Fibroblast of villous mesenchyme (primary cell): ENCODE measurements at regions not wholly inside any gene's neighbourhood (a gene's known extent, or its start where the extent isn't known, plus 50 kb on each side); places are given as distances from the start of the nearest gene placed in this dataset.
A peak's percentile ranks its signal among the peaks of the same experiment; 100 is the strongest.
"Not testable (repeated sequence)": the region's sequence is repeated elsewhere in the genome, so short reads cannot be mapped to it uniquely, and the experiment has no call there.

Experiments
- DNase-seq: peaks from one replicate; pipeline ENCODE4 v3.0.0-alpha.2; 2010; ENCODE audit warnings: low read depth
- H3K4me3 ChIP-seq: 2 replicates; pipeline ENCODE4 v1.5.1; 2011; ENCODE audit warnings: low read depth, mild to moderate bottlenecking, low read length
- TF ChIP-seq, protein P1 (sequence below): IDR thresholded peaks from 2 replicates; pipeline ENCODE4 v1.5.1; 2012; ENCODE audit warnings: low read depth, mild to moderate bottlenecking, low read length; ENCODE audit not compliant: insufficient read depth

DNA sequence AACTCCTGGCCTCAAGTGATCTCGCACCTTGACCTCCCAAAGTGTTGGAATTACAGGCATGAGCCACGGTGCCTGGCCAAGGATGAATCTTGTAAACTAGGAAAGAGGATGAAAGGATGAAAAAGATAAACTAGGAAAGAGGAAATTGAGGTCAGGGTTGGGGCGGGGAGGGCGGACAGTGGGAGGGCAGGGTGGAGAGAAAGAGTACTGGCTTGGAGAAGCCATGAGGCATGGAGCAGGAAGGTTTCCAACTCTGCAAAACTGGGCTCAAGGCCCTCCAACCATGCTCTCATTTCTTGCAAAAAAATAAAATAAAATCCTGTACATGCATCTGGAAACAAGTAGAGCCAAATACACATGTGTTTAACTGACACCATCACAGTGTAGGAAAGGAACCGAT, 256.6 kb upstream of the SGK1 start:
- no peak overlapping the region for H3K4me3 ChIP-seq
- TF ChIP-seq, protein P1, sequence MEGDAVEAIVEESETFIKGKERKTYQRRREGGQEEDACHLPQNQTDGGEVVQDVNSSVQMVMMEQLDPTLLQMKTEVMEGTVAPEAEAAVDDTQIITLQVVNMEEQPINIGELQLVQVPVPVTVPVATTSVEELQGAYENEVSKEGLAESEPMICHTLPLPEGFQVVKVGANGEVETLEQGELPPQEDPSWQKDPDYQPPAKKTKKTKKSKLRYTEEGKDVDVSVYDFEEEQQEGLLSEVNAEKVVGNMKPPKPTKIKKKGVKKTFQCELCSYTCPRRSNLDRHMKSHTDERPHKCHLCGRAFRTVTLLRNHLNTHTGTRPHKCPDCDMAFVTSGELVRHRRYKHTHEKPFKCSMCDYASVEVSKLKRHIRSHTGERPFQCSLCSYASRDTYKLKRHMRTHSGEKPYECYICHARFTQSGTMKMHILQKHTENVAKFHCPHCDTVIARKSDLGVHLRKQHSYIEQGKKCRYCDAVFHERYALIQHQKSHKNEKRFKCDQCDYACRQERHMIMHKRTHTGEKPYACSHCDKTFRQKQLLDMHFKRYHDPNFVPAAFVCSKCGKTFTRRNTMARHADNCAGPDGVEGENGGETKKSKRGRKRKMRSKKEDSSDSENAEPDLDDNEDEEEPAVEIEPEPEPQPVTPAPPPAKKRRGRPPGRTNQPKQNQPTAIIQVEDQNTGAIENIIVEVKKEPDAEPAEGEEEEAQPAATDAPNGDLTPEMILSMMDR, result no peak
- no peak for DNase-seq

DNA sequence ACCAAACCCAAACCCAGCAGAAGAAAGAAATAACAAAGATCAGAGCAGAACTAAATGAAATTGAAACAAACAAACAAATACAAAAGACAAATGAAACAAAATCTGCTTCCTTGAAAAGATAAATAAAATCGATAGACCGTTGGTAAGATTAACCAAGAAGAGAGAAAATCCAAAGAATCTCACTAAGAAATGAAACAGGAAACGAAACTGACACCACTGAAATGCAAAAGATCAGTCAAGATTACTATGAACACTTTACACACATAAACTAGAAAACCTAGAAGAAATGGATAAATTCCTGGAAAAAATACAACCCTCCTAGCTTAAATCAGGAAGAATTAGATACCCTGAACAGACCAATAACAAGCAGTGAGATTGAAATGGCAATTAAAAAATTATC, 252.1 kb upstream of the SGK1 start:
- H3K4me3 ChIP-seq, DNase-seq: not testable (repeated sequence)

DNA sequence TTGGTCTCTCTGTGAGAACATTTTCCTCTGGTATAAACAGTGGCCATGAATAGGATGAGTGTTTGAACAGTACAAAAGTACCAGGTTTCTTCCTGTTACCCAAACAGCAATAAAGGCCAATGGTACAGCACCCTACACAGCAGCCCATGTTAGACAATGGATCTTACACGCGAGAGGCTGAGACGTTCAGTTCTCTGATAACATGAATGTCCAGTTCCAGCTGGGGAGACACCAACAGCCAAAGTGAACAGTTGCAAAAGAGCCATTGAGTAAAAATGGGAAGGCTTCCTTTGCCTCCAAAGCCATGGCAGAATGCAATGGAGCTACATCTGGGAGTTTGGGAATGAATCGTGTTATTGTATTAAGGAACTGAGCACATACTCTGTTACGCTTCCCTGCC, 246.8 kb upstream of the SGK1 start:
- TF ChIP-seq, protein P1, result no peak
- no peak overlapping the region for H3K4me3 ChIP-seq
- no peak for DNase-seq

DNA sequence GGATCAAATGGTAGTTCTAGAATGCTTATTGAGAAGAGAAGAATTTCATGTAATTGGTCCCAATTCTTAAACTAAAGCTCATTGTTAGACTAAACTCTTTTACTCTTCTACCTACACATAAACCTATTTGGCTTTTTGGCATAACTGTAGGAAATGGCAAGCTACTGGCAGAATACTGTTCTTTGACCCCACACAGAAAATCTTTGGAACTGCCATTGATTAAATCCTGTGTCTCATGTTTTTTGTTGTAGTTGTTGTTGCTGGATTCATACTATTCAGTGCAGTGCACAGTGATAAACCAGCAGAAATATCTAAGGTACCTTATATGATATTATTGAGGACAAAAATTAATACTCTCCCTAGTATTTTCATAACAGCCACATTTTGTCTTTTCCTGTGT, 242.1 kb upstream of the SGK1 start:
- TF ChIP-seq, protein P1, result no peak
- no peak overlapping the region for H3K4me3 ChIP-seq
- DNase-seq, result no peak

DNA sequence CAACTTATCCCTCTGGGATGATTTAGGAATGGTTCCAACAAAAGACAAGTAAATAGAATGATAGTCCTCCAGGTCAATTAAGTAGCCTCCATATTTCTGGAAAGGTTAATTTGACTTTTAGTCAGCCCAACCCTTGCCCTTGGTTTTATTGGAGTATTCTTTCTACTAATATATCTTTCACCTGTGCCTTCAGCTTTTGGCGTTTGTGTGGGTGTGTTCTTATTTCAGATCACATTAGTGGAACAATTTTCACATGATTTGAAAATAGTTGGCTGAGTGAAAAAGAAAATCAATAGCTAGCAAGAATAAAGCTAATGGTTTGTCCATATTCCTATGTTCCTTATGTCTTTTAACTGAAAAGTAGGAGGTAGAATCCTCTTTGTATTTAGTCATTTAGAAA, 239.6 kb upstream of the SGK1 start:
- TF ChIP-seq, protein P1, result no peak
- H3K4me3 ChIP-seq, result no peak overlapping the region
- no peak for DNase-seq

DNA sequence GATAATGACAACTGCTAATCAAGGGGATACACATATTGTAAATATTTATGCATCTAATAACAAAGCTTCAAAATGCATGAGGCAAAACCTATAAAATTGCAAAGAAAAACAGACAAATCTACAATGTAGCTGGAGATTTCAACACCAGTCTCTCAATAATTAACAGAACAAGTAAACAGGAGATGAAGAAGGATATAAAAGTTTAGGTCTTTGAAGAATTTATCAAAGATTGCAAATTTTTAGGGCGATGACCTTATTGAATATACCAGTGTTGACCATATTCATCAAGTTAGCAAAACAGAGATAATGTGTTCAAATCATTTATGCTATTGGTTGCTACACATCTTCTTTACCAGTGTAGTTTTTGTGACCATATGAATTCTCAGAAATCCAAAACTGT, 237.8 kb upstream of the SGK1 start:
- no peak overlapping the region for H3K4me3 ChIP-seq
- DNase-seq, result no peak
- TF ChIP-seq, protein P1, result no peak

DNA sequence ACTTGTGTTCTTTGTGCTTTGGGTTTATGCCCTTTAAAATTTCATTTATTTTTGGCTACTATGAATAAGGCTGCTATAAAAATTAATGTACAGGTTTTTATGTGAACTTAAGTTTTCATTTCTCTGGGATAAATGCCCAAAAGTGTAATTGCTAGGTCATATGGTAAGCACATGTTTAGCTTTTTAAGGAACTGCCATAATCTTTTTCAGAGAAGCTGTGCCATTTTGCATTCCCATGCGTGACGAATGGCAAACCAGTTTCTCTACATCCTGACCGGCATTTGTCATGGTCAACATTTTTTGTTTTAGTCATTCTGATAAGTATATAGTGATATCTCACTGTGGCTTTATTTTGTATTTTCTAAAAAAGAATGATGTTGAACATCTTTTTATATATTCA, 236.0 kb upstream of the SGK1 start:
- TF ChIP-seq, protein P1, result no peak
- DNase-seq, result peak; percentile 81
- H3K4me3 ChIP-seq, result no peak overlapping the region
